H1 (cell line): ENCODE measurements at regions not wholly inside any gene's neighbourhood (a gene's known extent, or its start where the extent isn't known, plus 50 kb on each side); places are given as distances from the start of the nearest gene placed in this dataset.

ENCODE experiments used
- CTCF ChIA-PET: fragments of 300-600 bp; sonication (Branson Sonifier 250); formaldehyde crosslinking; loops from one replicate; lab custom pipeline; 2021; ENCODE audit not compliant: partially characterized antibody; lab: Charles Lee
- POLR2A ChIA-PET: fragments of 300-600 bp; sonication (Branson Sonifier 250); formaldehyde crosslinking; loops from one replicate; lab custom pipeline; 2021; ENCODE audit warnings: inconsistent platforms; ENCODE audit not compliant: partially characterized antibody; lab: Charles Lee
- DNase-seq, 2 experiments: peaks; one replicate each; pipeline versions ENCODE4 v3.0.0 to v3.0.0-alpha.2; 2010 to 2022; ENCODE audit warnings: low spot score in 2 of 2, low read depth in 1 of 2, mixed read lengths in 1 of 2
- FAIRE-seq: peaks from 2 replicates; lab custom pipeline; 2011; peaks lifted over from hg19 to GRCh38; lab: Jason Lieb, UNC
- H2AFZ ChIP-seq: 2 replicates; pipeline ENCODE4 v1.8.1; 2012; ENCODE audit warnings: low read length, inconsistent platforms
- H2AK5ac ChIP-seq: 2 replicates; pipeline ENCODE4 v1.6.1; 2013; ENCODE audit warnings: low read depth, low read length
- H2BK120ac ChIP-seq: replicated peaks from 2 replicates; pipeline ENCODE3; 2013; ENCODE audit warnings: low read depth, low read length, inconsistent platforms
- H2BK12ac ChIP-seq: 2 replicates; pipeline ENCODE4 v1.6.1; 2013; ENCODE audit warnings: low read depth, low read length
- H2BK15ac ChIP-seq: 2 replicates; pipeline ENCODE4 v1.6.1; 2013; ENCODE audit warnings: low read length
- H2BK20ac ChIP-seq: 2 replicates; pipeline ENCODE4 v1.6.1; 2013; ENCODE audit warnings: low read length
- H2BK5ac ChIP-seq: 2 replicates; pipeline ENCODE4 v1.6.1; 2013; ENCODE audit warnings: low read depth, low read length
- H3K14ac ChIP-seq: 2 replicates; pipeline ENCODE4 v1.6.1; 2013; ENCODE audit warnings: inconsistent platforms; ENCODE audit not compliant: insufficient read length
- H3K18ac ChIP-seq: 2 replicates; pipeline ENCODE4 v1.6.1; 2013; ENCODE audit warnings: low read length; ENCODE audit errors: extremely low read depth
- H3K23ac ChIP-seq: 2 replicates; pipeline ENCODE4 v1.6.1; 2013; ENCODE audit warnings: inconsistent platforms; ENCODE audit not compliant: insufficient read length
- H3K23me2 ChIP-seq: 2 replicates; pipeline ENCODE4 v1.6.1; 2013; ENCODE audit warnings: low read depth, low read length
- H3K27ac ChIP-seq: 2 replicates; pipeline ENCODE4 v1.6.1; 2011; ENCODE audit warnings: low read depth, low read length, inconsistent platforms
- H3K27me3 ChIP-seq, 4 experiments: replicated peaks in 1 of 4; 1 replicate in 1 of 4; 2 replicates in 3 of 4; pipeline versions ENCODE4 v1.6.1 to v1.8.1; 2011 to 2013; ENCODE audit warnings: low read length in 3 of 4, mild to moderate bottlenecking in 3 of 4, inconsistent platforms in 2 of 4, mixed read lengths in 2 of 4, moderate library complexity in 1 of 4; ENCODE audit not compliant: control insufficient read depth in 3 of 4, insufficient read depth in 3 of 4; ENCODE audit errors: extremely low read depth in 1 of 4
- H3K36me3 ChIP-seq, 4 experiments: 2 replicates each; pipeline versions ENCODE4 v1.6.1 to v1.8.1; 2011 to 2013; ENCODE audit warnings: mild to moderate bottlenecking in 4 of 4, low read length in 3 of 4, moderate library complexity in 2 of 4, control low read depth in 1 of 4, inconsistent platforms in 1 of 4; ENCODE audit not compliant: insufficient read depth in 4 of 4, control insufficient read depth in 2 of 4
- H3K4ac ChIP-seq: replicated peaks from 2 replicates; pipeline ENCODE3; 2013; ENCODE audit warnings: low read length, low read depth, mixed read lengths, inconsistent platforms; ENCODE audit not compliant: insufficient read length
- H3K4me1 ChIP-seq, 4 experiments: replicated peaks in 1 of 4; 1 replicate in 1 of 4; 2 replicates in 3 of 4; pipeline versions ENCODE4 v1.6.1 to v1.8.1; 2011 to 2013; ENCODE audit warnings: low read length in 3 of 4, inconsistent platforms in 2 of 4, mixed read lengths in 1 of 4; ENCODE audit not compliant: insufficient read depth in 4 of 4, control insufficient read depth in 3 of 4
- H3K4me2 ChIP-seq, 2 experiments: 2 replicates each; pipeline versions ENCODE4 v1.6.1 to v1.8.1; 2011 to 2013; ENCODE audit warnings: low read depth in 2 of 2, low read length in 2 of 2, control low read depth in 1 of 2, inconsistent platforms in 1 of 2, mild to moderate bottlenecking in 1 of 2; ENCODE audit not compliant: insufficient read depth in 1 of 2
- H3K4me3 ChIP-seq, 4 experiments: fragments of 200-600, 300-600 bp in 1 of 4; sonication (generic), shearing (Covaris generic), sonication (Bioruptor Twin) in 1 of 4; 2 replicates each; pipeline versions ENCODE4 v1.5.1 to v1.8.1; 2011 to 2016; ENCODE audit warnings: low read length in 4 of 4, low read depth in 3 of 4, control low read depth in 2 of 4, inconsistent platforms in 2 of 4, mild to moderate bottlenecking in 2 of 4, mixed read lengths in 1 of 4, moderate library complexity in 1 of 4; ENCODE audit not compliant: insufficient read depth in 2 of 4; ENCODE audit errors: extremely low read depth in 1 of 4
- H3K56ac ChIP-seq: replicated peaks from 2 replicates; pipeline ENCODE3; 2013; ENCODE audit warnings: low read depth, mild to moderate bottlenecking, mixed read lengths, low read length, inconsistent platforms; ENCODE audit not compliant: insufficient read length
- H3K79me1 ChIP-seq: 2 replicates; pipeline ENCODE4 v1.6.1; 2013; ENCODE audit warnings: low read depth, low read length, control low read depth
- H3K79me2 ChIP-seq, 2 experiments: 2 replicates each; pipeline versions ENCODE4 v1.6.1 to v1.8.1; 2012 to 2013; ENCODE audit warnings: low read length in 2 of 2, mild to moderate bottlenecking in 2 of 2, inconsistent platforms in 1 of 2; ENCODE audit not compliant: insufficient read depth in 2 of 2, control insufficient read depth in 1 of 2
- H3K9ac ChIP-seq, 4 experiments: replicated peaks in 1 of 4; 1 replicate in 1 of 4; 2 replicates in 3 of 4; pipeline versions ENCODE4 v1.6.1 to v1.8.1; 2011 to 2013; ENCODE audit warnings: low read depth in 3 of 4, low read length in 3 of 4, control low read depth in 2 of 4, mild to moderate bottlenecking in 2 of 4, moderate library complexity in 2 of 4, inconsistent platforms in 1 of 4; ENCODE audit errors: extremely low read depth in 1 of 4
- H3K9me3 ChIP-seq, 2 experiments: 2 replicates each; pipeline versions ENCODE4 v1.6.1 to v1.8.1; 2012 to 2013; ENCODE audit warnings: mild to moderate bottlenecking in 2 of 2, moderate library complexity in 2 of 2, control low read depth in 1 of 2, inconsistent platforms in 1 of 2, low read depth in 1 of 2, low read length in 1 of 2, mixed read lengths in 1 of 2; ENCODE audit not compliant: insufficient read depth in 2 of 2
- H4K20me1 ChIP-seq, 2 experiments: replicated peaks in 1 of 2; 2 replicates each; pipeline versions ENCODE3 to v1.8.1; 2011 to 2013; ENCODE audit warnings: inconsistent platforms in 2 of 2, low read length in 2 of 2, mild to moderate bottlenecking in 1 of 2; ENCODE audit not compliant: insufficient read depth in 2 of 2, control insufficient read depth in 1 of 2
- H4K5ac ChIP-seq: 2 replicates; pipeline ENCODE4 v1.6.1; 2013; ENCODE audit warnings: low read length, low read depth, mixed read lengths, inconsistent platforms; ENCODE audit not compliant: insufficient read length
- H4K8ac ChIP-seq: 2 replicates; pipeline ENCODE4 v1.8.0; 2013; ENCODE audit warnings: mild to moderate bottlenecking, moderate library complexity, low read length, inconsistent platforms; ENCODE audit not compliant: insufficient read depth; ENCODE audit errors: extremely low read depth
- H4K91ac ChIP-seq: replicated peaks from 2 replicates; pipeline ENCODE3; 2013; ENCODE audit warnings: low read length, mixed read lengths, inconsistent platforms; ENCODE audit not compliant: insufficient read length
- BCL11A ChIP-seq, 2 experiments: IDR thresholded peaks; one replicate each; pipeline ENCODE4 v1.6.1; 2011; ENCODE audit warnings: low read depth in 2 of 2, low read length in 2 of 2, mild to moderate bottlenecking in 2 of 2
- CTBP2 ChIP-seq: IDR thresholded peaks from 2 replicates; pipeline ENCODE4 v1.7.0; 2011; ENCODE audit warnings: borderline replicate concordance, mild to moderate bottlenecking, moderate library complexity, mixed read lengths, low read length; ENCODE audit not compliant: insufficient read depth, insufficient read length
- EP300 ChIP-seq, 2 experiments: IDR thresholded peaks; 1 replicate in 1 of 2; 2 replicates in 1 of 2; pipeline ENCODE4 v1.6.1; 2011 to 2012; ENCODE audit warnings: low read depth in 2 of 2, low read length in 2 of 2, mild to moderate bottlenecking in 2 of 2, borderline replicate concordance in 1 of 2, inconsistent platforms in 1 of 2, moderate library complexity in 1 of 2
- FOSL1 ChIP-seq: IDR thresholded peaks from 2 replicates; pipeline ENCODE4 v1.6.1; 2011; ENCODE audit warnings: mild to moderate bottlenecking, low read depth, low read length, moderate library complexity; ENCODE audit not compliant: insufficient read depth
- GABPA ChIP-seq: IDR thresholded peaks from 2 replicates; pipeline ENCODE4 v1.6.1; 2011; ENCODE audit warnings: mild to moderate bottlenecking, low read length, moderate library complexity, borderline replicate concordance; ENCODE audit not compliant: insufficient read depth
- HDAC6 ChIP-seq: IDR thresholded peaks from one replicate; pipeline ENCODE4 v1.7.1; 2012; ENCODE audit warnings: low read depth, mild to moderate bottlenecking, inconsistent platforms, low read length, moderate library complexity
- RNF2 ChIP-seq: fragments of 200-900, 300-1000 bp; sonication (generic); IDR thresholded peaks from 2 replicates; pipeline ENCODE4 v1.7.1; 2016; ENCODE audit warnings: borderline replicate concordance, low read depth, mild to moderate bottlenecking, antibody characterized with exemption, low read length; ENCODE audit not compliant: poor library complexity, severe bottlenecking; ENCODE audit errors: missing control alignments
- RXRA ChIP-seq: IDR thresholded peaks from 2 replicates; pipeline ENCODE4 v1.6.1; 2011; ENCODE audit warnings: low read depth, mild to moderate bottlenecking, low read length, moderate library complexity; ENCODE audit not compliant: insufficient read depth
- SIX5 ChIP-seq: IDR thresholded peaks from 2 replicates; pipeline ENCODE4 v1.6.1; 2011; ENCODE audit warnings: mild to moderate bottlenecking, low read depth, low read length
- TBP ChIP-seq: IDR thresholded peaks from 2 replicates; pipeline ENCODE4 v1.6.1; 2011; ENCODE audit warnings: low read depth, low read length, improper control_type of control experiment
- WGBS, 2 experiments: shearing (Covaris generic) in 1 of 2; methylation state at CpG; one replicate each; pipeline versions ENCODE4 v1.1.6 to v1.1.7; 2013 to 2015; ENCODE audit warnings: low lambda C conversion rate in 2 of 2, mixed read lengths in 2 of 2, inconsistent platforms in 1 of 2, low coverage in 1 of 2, missing lambda C conversion rate in 1 of 2; ENCODE audit not compliant: insufficient replicate concordance in 2 of 2, insufficient coverage in 1 of 2, insufficient read length in 1 of 2; ENCODE audit errors: extremely low coverage in 1 of 2, missing lambda C conversion rate in 1 of 2; 5-methylcytosine and 5-hydroxymethylcytosine counted together
- TF ChIP-seq, protein P1 (sequence below): IDR thresholded peaks from 2 replicates; pipeline ENCODE4 v1.6.1; 2012; ENCODE audit warnings: low read length, inconsistent platforms

DNA sequence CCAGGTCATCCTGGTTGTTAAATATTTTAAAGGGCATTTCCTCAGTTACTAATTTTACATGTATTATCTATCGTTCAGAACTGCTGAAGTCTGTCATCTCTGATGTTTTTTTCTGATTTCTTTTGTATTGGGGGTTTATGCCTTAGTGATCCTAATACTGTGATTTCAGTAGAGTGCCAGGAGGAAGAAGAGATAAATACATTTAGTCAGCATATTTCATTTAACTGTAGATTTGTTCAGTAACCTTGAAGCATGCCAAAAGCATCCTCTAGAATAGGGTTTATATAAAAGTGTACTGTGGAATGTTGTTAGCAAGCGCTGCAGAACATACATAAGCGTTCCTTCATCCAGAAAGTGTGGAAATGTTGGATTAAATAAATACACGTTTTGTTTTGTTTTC, 342.3 kb upstream of the DPPA4 start:
- Histone ChIP-seq H3K23me2 (no peaks in the 10 kb centered on the region), H3K4me2 (no peak overlapping the region), H2BK15ac (no peak overlapping the region), H3K4me3 (no peak overlapping the region), H3K27ac (no peak overlapping the region), H4K5ac (no peak overlapping the region), H3K4ac (no peak overlapping the region), H3K56ac (no peak overlapping the region), H2BK12ac (no peak overlapping the region), H3K14ac (no peak overlapping the region), H3K79me2 (no peaks in the 10 kb centered on the region), H3K79me1 (no peaks in the 10 kb centered on the region), H4K91ac (no peak overlapping the region), H4K8ac (no peak overlapping the region), H3K18ac (no peak overlapping the region), H2BK120ac (no peak overlapping the region), H2BK5ac (no peak overlapping the region), H4K20me1 (no peaks in the 10 kb centered on the region), H3K23ac (no peak overlapping the region), H3K27me3 (no peaks in the 10 kb centered on the region), H3K9me3 (no peaks in the 10 kb centered on the region), H2BK20ac (no peak overlapping the region), H2AFZ (no peak overlapping the region), H3K36me3 (no peaks in the 10 kb centered on the region), H3K9ac (no peak overlapping the region), H3K4me1 (no peaks in the 10 kb centered on the region), H2AK5ac (no peak overlapping the region)
- FAIRE-seq (no peak), DNase-seq (no peak)
- POLR2A ChIA-PET, result interaction anchor here (0.5 kb wide), 1 partner anchor 25 kb away, joined by 3 read pairs; no protein-coding TSS in a partner anchor
- CTCF ChIA-PET, result interaction anchor here (1.5 kb wide), 1 partner anchor 30 kb away, joined by 5 read pairs; no protein-coding TSS in a partner anchor
- 83% methylated on average over 4 of the region's 4 CpGs; no CpG with 5 or more reads in 1 of the 2 experiments for WGBS, 2 experiments
- TF ChIP-seq FOSL1, result no peak
- no peak for TF ChIP-seq EP300 (IDR thresholded peaks at IDR 0.05; ENCODE audit: borderline replicate concordance in 1 of 2, low read depth in 2 of 2, low read length in 2 of 2)
- TF ChIP-seq CTBP2, result no peak
- no peak for TF ChIP-seq HDAC6
- no peak for TF ChIP-seq RXRA
- TF ChIP-seq, protein P1, sequence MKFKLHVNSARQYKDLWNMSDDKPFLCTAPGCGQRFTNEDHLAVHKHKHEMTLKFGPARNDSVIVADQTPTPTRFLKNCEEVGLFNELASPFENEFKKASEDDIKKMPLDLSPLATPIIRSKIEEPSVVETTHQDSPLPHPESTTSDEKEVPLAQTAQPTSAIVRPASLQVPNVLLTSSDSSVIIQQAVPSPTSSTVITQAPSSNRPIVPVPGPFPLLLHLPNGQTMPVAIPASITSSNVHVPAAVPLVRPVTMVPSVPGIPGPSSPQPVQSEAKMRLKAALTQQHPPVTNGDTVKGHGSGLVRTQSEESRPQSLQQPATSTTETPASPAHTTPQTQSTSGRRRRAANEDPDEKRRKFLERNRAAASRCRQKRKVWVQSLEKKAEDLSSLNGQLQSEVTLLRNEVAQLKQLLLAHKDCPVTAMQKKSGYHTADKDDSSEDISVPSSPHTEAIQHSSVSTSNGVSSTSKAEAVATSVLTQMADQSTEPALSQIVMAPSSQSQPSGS, result no peak
- TF ChIP-seq BCL11A (IDR thresholded peaks at IDR 0.05; ENCODE audit: low read depth in 2 of 2, low read length in 2 of 2), result no peak
- TF ChIP-seq SIX5, result no peak
- TF ChIP-seq RNF2, result no peak
- TF ChIP-seq GABPA, result no peak
- no peak for TF ChIP-seq TBP
